ENCODE measurements at regions not wholly inside any gene's neighbourhood (a gene's known extent, or its start where the extent isn't known, plus 50 kb on each side); places are given as distances from the start of the nearest gene placed in this dataset.

- Histone ChIP-seq H3K4me1 (peaks cover 6% of the 10 kb centered on the region), H3K27me3 (peaks cover 59% of the 10 kb centered on the region), H3K36me3 (no peaks in the 10 kb centered on the region), H3K9me3 (peaks cover 9% of the 10 kb centered on the region), H3K4me3 (ENCODE audit: low read depth, low read length) (no peak overlapping the region)
- DNase-seq: no peak
- TF ChIP-seq CTCF (IDR thresholded peaks at IDR 0.05; ENCODE audit: low read depth, low read length): no peak
Observed at GRCh38 chr6:106770081-106770480, 140.7 kb downstream of the QRSL1 start.

- no peak for TF ChIP-seq CTCF (IDR thresholded peaks at IDR 0.05; ENCODE audit: low read depth, low read length)
- no peak for DNase-seq
- Histone ChIP-seq H3K9me3 (peaks cover 9% of the 10 kb centered on the region), H3K4me3 (ENCODE audit: low read depth, low read length) (no peak overlapping the region), H3K4me1 (no peaks in the 10 kb centered on the region), H3K27me3 (peaks cover 50% of the 10 kb centered on the region), H3K36me3 (no peaks in the 10 kb centered on the region)
Observed at GRCh38 chr6:106767271-106767670, 137.9 kb downstream of the QRSL1 start.

DNA sequence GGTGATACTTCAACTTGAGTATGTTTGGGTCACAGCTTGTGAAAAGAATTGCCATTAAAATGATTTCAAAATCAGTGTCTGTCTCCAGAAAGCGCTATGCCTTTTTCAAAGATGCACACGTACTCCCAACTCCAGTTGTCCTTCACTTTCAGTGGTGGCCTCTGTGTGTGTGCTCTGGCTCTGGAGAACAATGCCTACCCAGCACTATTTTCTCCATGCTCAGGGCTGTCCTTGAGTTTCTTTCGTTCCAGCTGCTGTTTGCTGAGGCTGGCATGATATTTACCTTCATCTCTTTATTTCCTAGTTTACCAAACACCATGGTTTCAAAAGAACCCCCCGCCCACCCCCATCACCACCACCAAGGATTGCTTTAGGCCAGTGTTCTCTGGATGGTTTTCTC is 136.8 kb downstream of the QRSL1 start:
- Histone ChIP-seq H3K4me1 (no peaks in the 10 kb centered on the region), H3K9me3 (peaks cover 9% of the 10 kb centered on the region), H3K36me3 (no peaks in the 10 kb centered on the region), H3K4me3 (ENCODE audit: low read depth, low read length) (no peak overlapping the region), H3K27me3 (peaks cover 49% of the 10 kb centered on the region)
- DNase-seq: no peak
- no peak for TF ChIP-seq CTCF (IDR thresholded peaks at IDR 0.05; ENCODE audit: low read depth, low read length)

DNA sequence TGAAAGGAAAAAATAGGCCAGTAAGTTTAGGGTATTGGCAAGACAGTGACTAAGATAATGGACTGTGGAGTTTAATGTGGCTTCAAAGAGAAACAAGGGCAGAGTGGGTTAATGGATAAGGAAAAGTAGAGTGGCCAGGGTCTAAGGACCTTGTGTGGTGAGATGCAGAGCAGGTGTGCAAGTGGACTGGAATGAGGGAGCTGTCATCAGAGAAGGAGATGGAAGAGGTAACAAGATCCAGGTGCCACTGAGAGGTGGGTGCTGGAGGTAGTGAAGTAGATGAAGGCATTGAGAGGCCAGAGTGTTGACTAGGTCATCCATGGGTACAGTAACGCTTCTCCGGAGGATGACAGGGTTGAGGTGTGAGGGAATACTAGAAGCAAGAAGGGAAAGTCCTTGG is 136.1 kb downstream of the QRSL1 start:
- Histone ChIP-seq H3K27me3 (peaks cover 42% of the 10 kb centered on the region), H3K4me1 (no peaks in the 10 kb centered on the region), H3K36me3 (no peaks in the 10 kb centered on the region), H3K4me3 (ENCODE audit: low read depth, low read length) (no peak overlapping the region), H3K9me3 (peaks cover 3% of the 10 kb centered on the region)
- no peak for TF ChIP-seq CTCF (IDR thresholded peaks at IDR 0.05; ENCODE audit: low read depth, low read length)
- DNase-seq: no peak

GRCh38 chr6:106764353-106764980 is 135.1 kb downstream of the QRSL1 start:
- no peak overlapping the region for H3K4me3 ChIP-seq (ENCODE audit: low read depth, low read length)
- no peak for DNase-seq
- TF ChIP-seq CTCF (IDR thresholded peaks at IDR 0.05; ENCODE audit: low read depth, low read length): no peak
- H3K4me1 ChIP-seq: no peaks in the 10 kb centered on the region
- H3K9me3 ChIP-seq: no peaks in the 10 kb centered on the region; the same call in 1 of the 2 replicates
- peaks cover 39% of the 10 kb centered on the region for H3K27me3 ChIP-seq
- H3K36me3 ChIP-seq: no peaks in the 10 kb centered on the region

DNA sequence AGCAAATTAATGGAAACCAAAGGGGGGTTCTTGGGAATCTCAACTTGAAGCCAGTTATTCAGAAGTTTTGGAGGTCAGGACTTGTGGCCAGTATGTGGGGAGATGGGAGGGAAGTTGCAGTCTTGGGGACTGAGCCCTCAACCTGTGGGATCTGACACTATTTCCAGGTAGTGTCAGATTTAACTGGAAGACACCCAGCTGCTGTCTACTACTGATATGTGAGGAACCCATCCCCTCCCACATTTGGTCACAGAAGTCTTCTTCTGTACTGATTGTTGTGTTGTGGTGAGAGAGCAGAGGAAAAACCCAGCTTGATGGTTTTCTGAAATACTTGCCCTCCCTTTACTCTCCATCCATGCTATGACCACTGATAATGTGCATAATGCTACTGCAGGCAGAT is 134.0 kb downstream of the QRSL1 start:
- no peak for DNase-seq
- no peaks in the 10 kb centered on the region for H3K36me3 ChIP-seq
- H3K9me3 ChIP-seq: no peaks in the 10 kb centered on the region; the same call in 1 of the 2 replicates
- no peak overlapping the region for H3K4me3 ChIP-seq (ENCODE audit: low read depth, low read length)
- peaks cover 34% of the 10 kb centered on the region for H3K27me3 ChIP-seq
- no peaks in the 10 kb centered on the region for H3K4me1 ChIP-seq
- no peak for TF ChIP-seq CTCF (IDR thresholded peaks at IDR 0.05; ENCODE audit: low read depth, low read length)

Data from BE2C (cell line).